HG03135 (cell line): ENCODE measurements at regions not wholly inside any gene's neighbourhood (a gene's known extent, or its start where the extent isn't known, plus 50 kb on each side); places are given as distances from the start of the nearest gene placed in this dataset.
"Not testable (repeated sequence)": the region's sequence is repeated elsewhere in the genome, so short reads cannot be mapped to it uniquely, and the experiment has no call there.

ENCODE experiments used
- ATAC-seq: cut with Tn5 transposase; IDR thresholded peaks from one replicate; pipeline ENCODE4 v1.9.1; 2021; ENCODE audit warnings: mild to moderate bottlenecking, moderate library complexity; ENCODE audit not compliant: unreplicated experiment

DNA sequence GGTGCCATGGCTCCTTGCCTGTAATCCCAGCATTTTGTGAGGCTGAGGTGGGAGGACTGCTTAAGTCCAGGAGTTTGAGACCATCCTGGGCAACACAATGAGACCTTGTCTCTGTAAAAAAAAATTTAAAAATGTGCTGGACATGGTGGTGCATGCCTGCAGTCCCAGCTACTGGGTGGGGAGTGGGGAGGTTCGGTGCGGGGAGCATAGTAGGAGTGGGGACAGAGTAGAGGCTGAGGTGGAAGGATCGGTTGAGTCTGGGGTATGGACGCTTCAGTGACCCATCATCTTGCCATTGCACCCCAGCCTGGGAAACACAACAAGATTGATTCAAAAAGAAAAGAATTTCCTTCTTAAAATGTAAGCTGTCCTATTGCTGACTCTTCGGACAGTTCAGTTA is 1490.0 kb upstream of the GBE1 start:
- no peak for ATAC-seq

DNA sequence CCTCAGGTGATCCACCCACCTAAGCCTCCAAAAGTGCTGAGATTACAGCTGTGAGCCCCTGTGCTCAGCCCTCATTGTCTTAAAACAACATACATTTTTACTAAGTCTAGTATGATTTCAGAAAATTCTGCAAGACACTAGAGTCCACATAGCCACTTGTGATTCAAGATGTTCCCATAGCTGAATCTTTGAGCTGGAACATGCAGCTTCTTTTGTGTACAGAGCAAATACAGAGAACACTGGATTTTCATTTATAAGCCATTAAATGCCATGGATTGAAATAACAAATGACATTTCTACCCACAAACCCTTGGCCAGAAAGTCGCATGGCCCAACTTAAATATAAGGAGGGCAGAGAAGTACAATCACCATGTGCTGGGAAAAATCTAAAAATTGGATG is 1489.2 kb upstream of the GBE1 start:
- no peak for ATAC-seq

DNA sequence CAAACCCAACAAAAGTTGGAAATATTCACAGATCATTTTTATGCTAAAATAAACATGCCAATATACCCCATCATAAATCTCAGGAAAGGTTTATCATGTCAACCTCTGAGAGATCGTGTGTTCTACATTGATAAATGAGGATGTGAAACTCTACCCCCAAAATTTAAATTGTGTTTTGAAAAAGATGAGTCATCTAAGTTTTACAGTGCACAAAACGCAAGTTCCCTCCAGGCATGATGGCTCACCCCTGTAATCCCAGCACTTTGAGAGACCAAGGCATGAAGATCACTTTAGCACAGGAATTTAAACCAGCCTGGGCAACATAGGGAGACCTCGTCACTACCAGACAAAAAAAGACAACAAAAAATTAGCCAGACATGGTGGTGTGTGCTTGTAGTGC is 1487.0 kb upstream of the GBE1 start:
- ATAC-seq: no peak

DNA sequence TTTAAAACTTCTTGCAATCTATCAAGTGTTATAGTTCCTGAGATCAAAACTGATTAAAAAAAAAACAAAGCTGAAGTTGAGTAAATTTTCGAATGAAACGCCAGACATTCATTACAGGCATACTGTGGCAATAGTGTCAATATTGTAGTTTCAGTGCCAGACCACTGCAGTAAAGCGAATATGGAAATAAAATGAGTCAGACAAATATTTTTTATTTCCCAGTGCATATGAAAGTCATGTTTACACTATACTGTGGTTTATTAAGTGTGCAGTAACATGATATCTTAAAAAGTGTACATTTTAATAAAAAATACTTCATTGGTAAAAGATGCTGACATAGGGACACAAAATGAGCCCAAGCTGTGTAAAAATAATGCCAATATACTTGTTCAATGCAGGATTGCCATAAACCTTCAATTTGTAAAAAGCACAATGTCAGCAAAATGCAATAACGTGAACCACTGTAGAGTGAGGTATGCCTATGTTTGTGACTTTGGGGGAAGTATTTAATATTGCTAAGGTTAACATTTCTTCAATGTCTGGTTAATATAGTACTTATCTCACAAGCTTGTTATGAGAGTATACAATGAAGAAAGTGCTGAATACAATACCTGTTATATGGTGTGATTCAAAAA is 1473.9 kb upstream of the GBE1 start:
- no peak for ATAC-seq

DNA sequence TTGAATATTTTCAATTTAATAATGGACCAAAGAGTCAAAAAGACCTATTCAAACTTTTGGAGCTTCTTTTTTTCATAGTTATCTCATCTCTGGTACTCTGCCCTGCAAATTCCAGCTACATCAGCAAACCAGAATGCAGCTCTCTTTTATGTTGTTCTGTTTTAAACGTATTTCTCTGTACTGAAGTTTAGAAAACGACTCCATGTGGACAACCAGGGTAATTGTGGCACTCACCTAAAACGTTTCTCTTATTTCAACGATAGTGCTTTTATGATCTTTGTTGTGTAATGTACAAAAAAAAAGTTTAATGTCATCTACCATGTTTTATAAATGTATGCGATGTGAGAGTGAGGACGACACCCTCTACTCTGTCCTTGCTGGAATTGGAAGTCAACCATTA is 1472.3 kb upstream of the GBE1 start:
- ATAC-seq: no peak

DNA sequence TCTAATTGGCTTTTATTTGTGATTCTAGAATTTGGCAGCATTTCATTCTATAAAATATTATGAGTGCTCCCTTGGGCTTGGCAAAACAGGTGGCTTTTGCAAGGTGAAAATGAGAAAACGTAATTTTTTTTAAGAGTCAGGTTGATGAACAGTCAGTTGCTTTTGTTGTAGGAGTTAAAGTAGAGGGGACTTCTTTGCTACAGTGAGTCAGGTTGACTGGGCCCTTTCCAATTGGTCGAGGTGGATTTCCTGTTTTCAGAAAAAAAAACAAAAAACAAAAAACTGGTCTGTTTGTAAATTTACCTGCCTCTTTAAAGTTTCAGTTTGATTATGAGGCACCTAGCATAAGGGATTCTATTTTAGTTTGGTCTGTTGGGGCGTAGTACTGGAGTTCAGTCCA is 1469.4 kb upstream of the GBE1 start:
- ATAC-seq: no peak

DNA sequence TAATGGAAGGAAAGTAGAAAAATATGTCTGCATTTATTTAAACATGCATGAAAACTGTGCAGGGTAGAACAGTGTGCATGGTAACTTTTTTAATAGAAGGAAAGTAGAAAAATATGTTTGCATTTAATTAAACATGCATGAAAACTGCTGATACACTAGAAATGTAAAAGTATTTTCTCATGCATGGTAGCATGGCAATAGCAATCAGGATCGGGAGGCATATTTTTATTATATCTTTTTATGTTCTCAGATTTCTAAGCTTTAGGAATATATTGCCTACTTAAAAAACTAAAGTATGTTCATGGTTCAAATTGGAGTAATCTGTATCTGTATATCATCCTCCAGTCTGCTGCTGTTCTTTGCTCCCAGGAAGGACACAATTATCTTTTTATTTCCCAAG is 1468.9 kb upstream of the GBE1 start:
- no peak for ATAC-seq

DNA sequence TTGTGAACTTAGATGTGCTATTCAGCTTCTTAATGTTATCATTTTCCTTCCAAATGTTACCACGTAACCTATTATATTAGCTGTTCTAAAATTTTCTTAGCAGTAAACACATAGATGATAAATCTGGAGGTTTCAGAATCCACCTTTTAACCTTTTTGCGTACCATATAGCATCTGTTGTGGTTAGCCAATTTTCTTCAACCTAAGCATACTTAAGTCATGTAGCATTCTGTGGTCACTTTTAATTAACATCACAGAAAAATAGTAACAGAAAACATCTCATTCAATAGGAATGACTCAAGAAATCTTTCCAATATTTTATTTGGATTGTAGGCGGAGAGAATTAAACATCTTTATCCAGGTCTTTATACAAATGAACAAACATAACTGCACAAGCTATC is 1465.3 kb upstream of the GBE1 start:
- no peak for ATAC-seq

DNA sequence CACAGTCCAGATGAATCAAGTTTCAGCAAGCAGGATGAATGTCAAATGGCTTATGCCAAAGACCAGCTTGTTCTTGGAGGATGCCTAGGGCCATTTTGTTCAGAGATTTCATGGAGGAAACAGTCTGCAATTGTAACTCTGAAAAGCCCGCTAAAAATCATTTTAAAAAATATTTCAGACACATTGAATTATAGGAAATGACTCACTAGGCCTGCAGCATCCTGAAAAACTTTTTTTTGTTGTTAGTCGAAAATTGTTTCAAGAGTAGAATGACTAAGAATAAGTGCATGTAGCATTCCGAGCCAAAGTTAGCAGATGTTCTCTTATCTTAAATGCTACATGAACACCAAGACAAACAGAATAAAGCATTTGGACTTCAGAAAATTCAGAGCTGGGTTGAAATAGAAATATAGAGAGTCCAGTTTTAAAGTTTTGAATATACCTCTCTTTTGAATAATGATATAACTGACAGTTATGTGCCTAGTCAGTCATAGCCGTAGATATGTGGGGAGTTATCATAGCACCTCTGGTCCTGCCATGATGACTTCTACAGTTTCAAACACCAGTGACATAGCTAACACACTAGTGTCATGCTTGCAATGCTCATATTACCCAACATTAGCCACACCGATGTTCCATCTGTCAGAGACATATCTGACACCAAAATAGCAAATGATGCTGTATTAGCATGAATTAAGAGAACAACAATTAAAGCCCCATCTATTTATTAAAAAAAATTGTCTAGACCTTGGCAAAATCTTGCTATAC is 1462.8 kb upstream of the GBE1 start:
- no peak for ATAC-seq

DNA sequence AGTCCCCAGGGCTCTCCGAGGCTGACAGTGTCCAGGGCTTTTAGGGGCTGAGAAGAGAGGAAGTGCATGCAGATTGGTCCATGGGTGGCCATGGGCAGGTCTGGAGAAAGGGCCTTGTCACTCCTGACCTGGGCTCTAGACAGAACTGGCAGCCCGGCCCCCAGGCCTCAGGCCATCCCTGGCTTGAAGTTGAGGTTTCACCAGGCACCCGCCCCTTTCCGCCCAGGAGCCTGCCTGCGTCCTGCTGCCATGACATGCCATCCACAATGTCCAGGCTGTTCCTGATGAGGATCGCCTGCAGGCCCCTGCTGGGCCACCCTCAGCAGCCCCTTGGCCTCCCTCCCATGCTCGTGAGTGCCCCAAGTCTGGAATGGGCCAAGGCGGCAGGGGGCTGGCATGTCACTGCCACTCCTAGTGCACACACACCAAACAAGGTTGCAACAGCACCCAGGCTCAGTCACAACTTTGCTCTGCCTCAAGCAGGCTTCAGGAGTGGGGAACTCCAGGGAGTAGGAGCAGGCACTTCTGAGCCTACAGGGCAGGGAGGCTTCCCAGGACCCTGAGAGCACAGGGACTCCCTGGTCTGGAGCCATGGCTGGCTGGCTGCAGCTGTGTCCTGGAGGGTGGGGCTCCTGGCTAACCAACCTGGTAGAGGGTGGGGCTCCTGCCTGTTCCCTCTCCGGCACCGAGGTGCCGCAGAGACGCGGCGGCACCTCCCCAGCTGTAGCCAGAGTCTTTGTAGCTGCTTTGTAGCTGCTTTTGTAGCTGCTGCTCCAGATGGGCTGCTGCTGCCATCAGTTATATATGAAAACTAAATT is 1457.1 kb upstream of the GBE1 start:
- no peak for ATAC-seq

DNA sequence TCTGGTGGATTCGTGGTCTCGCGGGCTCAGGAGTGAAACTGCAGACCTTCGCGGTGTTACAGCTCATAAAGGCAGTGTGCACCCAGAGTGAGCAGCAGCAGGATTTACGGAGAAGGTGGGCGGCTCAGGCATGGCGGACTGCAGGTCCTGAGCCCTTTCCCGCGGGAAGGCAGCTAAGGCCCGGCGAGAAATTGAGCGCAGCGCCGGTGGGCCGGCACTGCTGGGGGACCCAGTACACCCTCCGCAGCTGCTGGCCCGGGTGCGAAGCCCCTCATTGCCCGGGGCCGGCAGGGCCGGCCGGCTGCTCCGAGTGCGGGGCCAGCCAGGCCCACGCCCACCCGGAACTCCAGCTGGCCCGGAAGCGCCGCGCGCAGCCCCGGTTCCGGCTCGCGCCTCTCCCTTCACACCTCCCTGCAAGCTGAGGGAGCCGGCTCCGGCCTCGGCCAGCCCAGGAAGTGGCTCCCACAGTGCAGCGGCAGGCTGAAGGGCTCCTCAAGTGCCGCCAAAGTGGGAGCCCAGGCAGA is 1456.2 kb upstream of the GBE1 start:
- ATAC-seq: not testable (repeated sequence)

DNA sequence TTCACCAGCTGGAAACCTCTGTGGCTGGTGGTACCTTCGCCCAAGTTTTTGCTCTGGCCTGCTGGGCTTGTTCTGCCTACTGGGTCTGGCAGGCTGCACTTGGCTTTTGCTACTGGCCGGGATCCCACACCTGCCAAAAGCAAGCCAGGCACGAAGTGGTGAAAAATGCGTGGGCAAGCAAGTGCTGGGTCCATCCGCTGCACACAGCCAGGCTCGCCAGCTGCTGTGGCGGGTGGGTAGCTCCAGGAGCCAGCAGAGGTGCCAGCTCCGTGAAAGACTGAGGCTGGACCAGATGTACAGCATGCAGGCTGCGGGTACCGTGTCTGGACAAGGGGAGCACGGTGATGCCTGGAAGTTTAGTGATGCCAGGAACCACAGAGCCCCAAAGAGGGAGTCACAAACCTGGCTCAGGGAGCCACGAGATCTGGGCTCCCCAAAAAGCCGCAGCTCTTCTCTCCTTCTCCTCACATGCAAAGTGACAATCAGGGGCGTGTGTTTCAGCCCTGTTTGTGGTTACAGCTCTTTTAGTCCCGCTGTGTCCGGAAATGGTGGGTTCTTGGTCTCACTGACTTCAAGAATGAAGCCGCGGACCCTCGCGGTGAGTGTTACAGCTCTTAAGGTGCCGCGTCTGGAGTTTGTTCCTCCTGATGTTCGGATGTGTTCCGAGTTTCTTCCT is 1455.6 kb upstream of the GBE1 start:
- ATAC-seq: no peak

DNA sequence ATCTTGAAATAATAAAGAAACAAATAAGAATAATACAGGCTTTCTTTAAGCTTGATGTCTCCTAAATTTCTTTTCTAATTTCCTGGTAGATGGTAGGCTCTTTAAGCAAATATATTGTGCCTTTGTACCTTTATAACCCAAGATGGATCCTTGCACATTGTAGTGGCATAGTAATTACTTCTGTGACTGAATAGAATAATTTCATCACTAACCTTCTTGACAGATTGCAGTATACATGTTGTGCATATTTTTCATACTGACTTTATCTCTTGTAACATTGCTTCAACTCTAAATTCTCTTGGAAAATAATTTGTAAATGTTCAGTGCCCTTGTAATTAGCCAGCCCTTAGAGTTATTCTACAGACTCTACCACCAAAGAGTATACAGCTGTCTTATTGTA is 1433.8 kb upstream of the GBE1 start:
- ATAC-seq: no peak

DNA sequence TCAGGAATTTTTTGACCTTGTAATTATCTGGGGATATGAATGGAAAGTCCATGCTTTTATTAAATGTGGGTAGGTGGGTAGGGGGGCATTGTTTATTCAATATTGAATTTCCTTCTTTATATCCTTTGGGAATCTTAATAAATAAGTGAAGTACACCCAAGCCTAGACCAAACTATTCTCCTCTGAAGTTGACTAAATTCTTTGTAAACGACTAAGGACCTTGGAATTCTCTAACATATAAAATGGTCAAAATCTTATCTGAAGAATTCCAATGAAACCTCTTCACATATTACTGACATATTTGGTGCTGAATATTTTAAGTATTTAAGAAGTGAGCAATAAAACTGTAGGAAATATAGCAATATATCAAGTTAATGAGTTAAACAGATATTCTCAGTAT is 1432.1 kb upstream of the GBE1 start:
- no peak for ATAC-seq

DNA sequence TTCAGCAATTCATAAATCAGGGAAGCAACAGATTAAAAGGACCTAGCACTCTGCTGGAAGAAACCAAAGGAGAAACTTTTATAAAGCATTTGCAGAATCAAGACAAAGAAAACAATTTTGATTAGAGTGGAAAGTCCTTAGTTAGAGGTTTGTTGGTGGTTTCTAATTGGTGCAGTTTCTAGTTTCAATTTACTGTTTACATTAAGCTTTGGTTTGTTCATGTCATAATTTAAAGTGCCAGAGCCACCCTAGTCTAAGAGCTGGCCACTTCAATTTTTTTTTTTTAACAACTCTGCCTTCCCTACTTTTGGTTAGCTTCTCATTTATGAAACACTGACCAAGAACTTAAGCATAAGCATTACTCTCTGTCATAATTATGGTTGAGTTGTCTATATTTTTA is 1428.2 kb upstream of the GBE1 start:
- ATAC-seq: no peak

DNA sequence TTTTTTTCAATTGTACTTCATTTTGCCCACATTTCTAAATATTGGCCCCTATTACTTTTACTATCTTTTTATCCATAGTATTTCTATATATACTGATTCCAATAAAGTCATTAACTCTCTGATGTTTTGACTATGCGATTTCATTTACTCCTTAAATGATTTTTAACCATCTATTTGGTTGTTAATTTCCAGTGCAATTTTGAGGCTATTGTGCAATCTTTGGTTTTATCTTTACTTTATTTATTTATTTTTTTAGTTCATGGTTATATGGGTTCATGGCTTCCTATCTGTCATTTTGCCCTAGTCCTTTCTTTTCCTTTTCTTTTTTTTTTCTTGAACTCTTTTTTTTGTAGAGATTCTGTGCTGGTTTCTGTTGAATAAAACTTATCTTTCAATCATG is 1408.0 kb upstream of the GBE1 start:
- ATAC-seq: no peak

DNA sequence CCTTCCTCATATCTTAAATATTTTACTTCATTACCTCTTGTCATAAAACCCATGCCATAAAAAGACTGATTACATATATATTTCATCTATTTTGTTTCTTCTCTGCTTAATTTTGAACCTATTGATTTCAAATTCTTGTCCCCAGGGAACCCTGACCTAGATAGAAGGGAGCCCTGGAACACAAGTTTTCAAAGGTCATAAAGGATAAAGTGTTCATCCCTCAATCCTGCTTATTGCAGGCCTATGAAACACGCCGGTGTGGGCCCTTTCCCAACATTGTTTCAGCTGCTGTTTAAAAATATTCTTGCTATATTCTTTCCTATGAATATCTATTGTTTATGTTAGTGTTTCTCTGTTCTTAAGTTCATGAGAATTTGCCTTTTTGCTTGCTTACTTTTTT is 1389.5 kb upstream of the GBE1 start:
- no peak for ATAC-seq

DNA sequence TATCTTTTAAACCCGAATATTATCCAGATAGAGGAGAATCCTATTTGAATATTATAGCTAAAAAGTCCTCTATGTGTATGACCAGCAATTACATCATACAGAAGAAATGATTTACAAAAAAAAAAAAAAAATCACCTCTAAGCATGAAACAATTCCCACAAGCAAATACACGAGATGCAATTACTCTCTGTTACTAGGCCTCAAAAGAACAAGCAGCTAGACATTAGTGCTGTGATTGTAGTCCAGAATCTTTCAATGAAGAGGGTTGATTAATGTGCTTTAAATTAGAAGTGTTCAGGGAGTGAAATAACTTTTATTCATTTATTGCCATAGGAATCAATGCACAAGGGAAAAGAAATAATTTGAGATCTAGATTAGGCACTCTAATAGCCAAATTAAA is 1379.5 kb upstream of the GBE1 start:
- ATAC-seq: no peak

DNA sequence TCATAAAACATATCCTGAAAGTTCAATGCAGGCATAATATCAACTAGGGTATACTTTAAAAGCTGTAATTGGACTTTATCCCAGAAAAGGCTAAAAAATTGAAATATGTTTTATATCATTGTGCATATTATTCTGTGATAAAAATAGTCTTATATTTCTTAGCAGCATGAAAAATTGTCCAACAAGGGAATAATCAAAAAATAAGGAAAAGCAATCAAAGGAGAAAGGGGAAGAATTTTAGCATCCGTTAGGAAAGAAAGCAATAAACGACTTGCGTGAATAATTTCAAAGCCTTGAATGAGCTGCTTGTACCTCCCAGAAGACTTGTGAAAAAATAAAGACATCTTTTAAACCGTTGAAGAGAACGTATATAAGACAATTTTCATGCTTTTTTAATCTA is 1369.8 kb upstream of the GBE1 start:
- ATAC-seq: no peak

DNA sequence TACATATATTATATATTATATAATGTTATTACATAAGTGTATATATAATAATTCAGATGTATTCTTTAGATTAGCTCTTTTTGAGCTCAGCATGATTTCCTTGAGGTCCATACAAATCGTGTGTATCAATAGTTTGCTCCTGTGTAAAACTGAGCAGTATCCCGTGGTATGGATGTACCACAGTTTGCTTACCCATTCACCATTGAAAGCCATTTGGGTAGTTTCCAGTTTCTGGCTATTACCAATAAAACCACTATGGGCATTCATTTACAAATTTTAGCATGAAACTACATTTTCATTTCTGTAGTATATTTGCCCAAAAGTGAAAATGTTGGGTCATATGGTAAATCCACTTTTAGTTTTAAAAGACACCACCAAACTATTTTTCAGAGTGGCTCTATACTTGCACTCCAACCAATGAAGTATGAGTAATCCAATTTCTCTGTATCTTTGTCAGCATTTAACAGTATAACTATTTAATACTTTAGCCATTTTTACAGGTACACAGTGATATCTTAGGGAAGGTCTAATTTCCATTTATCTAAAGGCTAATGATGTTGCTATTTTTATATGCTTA is 1361.4 kb upstream of the GBE1 start:
- ATAC-seq: no peak

DNA sequence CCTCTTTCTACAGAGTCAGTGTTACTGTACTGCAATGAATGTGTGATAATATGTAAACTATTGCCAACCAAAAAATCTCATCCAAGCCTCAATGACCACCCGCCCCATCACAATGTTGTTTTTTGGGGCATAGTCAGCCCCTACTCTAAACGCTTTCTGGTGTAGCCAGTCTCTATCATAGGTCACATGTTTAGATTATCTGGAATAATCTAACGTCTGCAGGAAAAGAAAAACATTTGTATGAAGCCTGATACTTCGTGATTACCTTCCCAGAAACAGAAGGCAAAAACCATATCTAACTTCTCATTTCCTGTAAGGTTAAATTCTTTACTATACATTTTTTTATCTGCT is 1331.8 kb upstream of the GBE1 start:
- ATAC-seq: no peak
